ENCODE measurements at regions not wholly inside any gene's neighbourhood (a gene's known extent, or its start where the extent isn't known, plus 50 kb on each side); places are given as distances from the start of the nearest gene placed in this dataset.
"Not testable (repeated sequence)": the region's sequence is repeated elsewhere in the genome, so short reads cannot be mapped to it uniquely, and the experiment has no call there.

DNA sequence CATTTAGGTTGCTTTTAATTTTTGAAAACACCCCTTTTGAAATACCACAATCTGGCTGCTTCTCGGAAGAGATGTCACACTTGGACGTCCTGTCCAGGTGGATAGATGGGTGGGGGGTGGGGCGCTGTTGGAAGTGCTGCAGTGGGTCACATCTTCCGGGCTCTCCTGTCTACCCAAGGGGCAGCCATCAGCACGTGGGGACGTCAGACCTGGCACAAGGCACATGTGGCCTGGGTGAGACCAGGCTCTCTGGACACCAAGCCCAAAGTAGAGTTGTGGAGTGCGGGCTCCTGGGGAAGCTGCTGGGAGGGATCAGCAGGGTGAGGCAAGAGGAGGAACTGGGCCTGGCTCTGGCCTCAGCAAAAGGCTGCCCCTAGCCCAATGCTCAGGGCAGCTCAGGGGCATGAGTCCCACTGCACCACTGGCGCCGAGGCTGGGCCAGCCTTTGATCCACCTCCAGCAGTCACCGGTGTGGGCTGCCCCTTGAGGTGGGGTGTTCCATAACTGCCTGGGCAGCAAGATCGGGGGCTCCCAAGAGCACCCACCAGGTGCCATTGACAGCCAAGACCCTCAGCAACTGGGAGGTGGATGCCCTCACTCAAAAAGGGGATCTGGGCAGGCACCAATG, 68.6 kb upstream of the CCND1 start:
- DNase-seq (ENCODE audit: extremely low read depth in 1 of 2, low read depth in 1 of 2) = no peak

DNA sequence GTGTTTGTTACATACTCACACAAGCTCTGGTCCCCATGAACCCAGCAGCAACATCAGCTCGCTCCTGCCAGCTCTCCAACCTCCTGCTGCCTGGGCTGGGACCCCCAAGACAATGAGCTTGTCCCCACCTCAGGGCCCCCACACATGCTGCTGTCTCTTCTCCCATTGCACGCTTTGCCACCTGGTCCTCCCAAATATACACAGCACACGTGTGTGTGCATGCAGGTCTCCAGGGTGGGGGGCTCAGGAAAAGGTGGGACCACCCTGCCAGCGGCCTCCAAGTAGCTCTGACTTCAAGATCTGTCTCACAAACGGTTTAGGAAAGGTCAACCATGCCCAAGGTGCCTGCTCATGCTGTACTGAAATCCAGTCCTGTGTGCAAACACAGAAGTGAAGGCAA, 68.1 kb upstream of the CCND1 start:
- no peak for DNase-seq (ENCODE audit: extremely low read depth in 1 of 2, low read depth in 1 of 2)

DNA sequence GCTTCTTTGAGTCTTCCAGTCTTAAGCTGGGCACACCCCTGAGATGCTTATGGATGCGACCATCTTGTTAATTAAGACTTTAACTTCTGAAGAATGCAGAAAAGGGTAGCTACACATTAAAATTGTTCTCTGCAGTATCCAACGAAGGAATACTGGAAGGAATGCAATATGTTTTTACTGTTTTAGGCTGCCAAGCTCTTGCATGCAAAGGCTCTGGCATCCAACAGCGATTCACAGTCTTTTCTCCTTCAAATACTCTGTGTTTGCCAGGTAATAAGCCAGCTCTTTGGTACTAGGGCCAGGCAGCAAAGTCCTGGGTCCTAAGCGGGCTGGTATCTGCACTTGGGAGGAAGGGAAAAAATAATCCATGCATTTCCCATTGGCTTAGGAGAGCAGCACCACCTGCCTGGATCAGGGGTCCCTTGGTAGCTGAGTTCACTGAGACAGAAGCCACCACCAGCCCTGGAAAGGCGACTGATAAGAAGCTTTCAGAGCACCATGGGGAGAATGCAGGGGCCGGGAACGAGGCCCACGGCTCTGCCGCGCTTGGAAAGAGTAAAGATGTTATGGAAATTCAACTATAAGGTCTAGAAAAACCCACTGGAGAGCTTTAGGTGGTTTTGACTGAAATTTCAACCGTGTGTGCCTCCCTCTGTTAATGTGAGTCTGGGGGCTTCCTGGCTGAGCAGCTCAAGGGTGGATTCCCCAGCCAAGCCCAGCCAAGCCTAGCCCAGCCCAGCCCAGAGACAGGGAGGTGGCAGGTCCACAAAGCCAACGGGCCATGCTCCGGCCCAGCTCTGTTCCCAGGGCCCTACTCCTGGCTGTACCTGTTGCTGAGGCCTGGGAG, 67.0 kb upstream of the CCND1 start:
- DNase-seq (ENCODE audit: extremely low read depth in 1 of 2, low read depth in 1 of 2) = no peak

DNA sequence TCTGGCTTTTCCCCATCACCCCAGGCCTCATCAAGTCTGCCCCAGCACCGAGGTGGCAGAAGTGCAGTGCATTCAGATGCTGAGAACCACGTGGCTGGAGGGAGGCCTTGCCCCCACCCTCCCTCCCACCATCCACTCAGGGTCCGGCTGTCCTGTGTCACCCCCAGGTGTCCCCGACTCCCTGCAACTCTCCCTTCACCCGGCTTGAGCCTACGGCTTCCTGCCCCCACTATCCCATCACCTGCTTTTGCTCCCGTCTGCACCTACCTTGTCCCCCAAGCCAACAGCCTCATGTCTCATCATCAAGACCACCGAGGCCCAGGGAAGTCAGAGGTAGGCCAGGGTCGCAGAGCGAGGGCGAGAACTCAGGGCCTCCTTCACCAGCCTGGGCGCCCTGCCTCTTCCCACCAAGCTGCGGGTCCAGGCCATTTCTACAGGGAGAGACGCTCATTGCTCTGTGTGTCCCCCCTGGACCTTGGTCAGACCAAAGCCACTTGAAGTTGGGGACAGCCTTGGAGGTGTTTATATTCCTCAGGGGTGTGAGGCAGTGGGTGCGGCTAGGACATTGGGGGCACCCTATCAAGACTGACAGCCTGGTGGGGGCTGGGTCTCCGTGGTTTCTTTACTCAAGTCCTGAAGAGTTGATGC, 66.2 kb upstream of the CCND1 start:
- no peak for DNase-seq (ENCODE audit: extremely low read depth in 1 of 2, low read depth in 1 of 2)

DNA sequence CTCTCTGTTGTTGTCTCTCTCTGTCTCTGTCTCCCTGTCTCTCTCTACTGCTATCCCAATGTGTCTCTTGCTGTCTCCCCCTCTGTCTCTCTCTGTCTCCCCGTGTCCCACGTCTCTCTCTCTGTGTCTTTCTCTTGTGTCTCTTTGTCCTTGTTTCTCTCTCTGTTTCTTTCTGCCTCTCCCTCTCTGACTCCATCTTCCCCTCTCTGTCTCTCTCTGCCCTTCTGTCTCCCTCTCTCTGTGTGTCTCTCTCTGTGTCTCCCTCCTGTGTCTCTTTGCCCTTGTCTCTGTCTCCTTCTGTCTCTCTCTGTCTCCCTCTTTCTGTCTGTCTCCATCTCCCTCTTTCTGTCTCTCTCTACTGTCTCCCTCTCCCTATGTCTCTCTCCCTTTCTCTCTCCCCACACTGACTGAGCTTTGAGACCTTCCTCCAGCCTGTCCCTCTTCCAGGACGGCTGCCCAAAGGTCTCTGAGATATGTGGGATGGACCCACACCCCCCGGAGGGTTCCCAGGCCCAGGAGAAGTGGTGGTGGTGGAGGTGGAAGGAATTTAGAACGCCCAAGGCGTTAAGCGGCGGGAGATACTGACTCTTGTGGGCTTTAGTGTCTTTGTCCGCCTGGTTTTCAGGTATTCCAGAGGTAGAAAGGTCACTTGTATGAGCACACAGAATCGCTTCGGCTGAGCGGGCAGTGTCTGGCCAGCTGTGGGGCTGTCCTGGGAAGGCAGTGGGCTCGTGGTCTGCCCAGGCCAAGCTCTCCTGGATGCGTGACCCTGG, 65.5 kb upstream of the CCND1 start:
- DNase-seq (ENCODE audit: extremely low read depth in 1 of 2, low read depth in 1 of 2) = no peak

DNA sequence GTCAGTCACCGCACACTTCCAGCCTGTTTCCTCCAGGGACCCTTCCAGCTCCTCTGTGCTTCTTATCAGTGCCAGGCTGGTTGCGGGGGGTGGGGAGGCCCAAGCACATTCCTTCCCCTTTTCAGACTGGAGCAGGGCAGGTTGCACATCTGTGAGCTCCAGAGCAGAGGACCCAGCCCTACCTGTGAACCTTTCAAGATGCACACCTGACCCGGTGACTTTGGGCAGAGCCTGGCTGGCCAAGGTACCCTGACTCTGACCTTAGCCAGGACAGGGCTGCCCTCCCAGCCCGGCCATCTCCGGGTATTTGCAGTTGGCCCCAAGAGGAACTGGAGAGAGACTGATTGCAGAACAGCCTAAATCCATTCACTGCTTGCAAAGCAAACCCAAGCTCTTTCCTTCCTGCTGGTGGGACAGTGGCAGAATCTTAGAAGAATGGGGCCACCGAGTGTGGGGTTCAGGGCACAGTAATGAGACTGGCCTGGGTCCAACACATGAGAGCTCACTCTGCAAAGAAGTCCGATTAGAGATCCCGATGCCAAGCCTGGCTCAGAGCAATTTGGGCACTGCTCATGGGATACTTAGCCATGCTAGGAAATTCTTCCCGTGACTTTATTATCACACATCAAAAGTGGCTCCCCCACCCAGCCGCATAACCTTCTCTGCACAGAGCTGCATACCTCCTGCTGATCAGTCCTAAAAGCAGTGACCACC, 64.7 kb upstream of the CCND1 start:
- DNase-seq (ENCODE audit: extremely low read depth in 1 of 2, low read depth in 1 of 2) = no peak

DNA sequence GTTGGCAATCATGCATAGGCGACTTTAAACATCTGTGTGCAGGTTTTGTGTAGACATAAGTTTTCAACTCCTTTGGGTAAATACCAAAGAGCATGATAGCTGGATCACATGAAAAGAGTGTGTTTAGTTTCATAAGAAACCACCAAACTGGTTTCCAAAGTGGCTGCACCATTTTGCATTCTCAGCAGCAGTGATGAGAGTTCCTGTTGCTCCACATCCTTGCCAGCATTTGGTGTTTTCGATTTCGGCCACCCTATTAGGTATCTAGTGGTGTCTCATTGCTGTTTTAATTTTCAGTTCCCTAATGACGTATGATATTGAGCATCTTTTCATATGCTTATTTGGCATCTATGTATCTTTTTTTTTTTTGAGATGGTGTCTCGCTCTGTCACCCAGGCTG, 62.8 kb upstream of the CCND1 start:
- DNase-seq (ENCODE audit: extremely low read depth in 1 of 2, low read depth in 1 of 2) = no peak

DNA sequence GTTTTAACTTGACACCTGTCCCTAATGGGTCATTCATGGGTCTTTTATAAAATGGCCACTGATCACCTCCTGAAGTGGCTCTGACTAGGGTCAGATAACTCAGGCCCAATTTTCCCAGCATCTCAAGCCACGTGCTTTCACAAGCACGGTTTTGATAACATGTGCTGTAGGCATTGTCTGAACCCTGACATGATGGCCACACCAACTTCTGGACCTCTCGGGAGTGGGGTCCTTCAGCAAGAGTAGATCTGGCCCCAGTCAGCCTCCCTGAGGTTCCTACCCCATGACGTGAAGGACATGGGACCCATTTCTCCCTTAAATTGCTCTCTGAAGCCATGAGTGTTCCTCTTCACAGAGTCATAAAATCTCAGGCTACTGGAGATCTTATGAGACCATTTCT, 60.4 kb upstream of the CCND1 start:
- DNase-seq (ENCODE audit: extremely low read depth in 1 of 2, low read depth in 1 of 2) = no peak

DNA sequence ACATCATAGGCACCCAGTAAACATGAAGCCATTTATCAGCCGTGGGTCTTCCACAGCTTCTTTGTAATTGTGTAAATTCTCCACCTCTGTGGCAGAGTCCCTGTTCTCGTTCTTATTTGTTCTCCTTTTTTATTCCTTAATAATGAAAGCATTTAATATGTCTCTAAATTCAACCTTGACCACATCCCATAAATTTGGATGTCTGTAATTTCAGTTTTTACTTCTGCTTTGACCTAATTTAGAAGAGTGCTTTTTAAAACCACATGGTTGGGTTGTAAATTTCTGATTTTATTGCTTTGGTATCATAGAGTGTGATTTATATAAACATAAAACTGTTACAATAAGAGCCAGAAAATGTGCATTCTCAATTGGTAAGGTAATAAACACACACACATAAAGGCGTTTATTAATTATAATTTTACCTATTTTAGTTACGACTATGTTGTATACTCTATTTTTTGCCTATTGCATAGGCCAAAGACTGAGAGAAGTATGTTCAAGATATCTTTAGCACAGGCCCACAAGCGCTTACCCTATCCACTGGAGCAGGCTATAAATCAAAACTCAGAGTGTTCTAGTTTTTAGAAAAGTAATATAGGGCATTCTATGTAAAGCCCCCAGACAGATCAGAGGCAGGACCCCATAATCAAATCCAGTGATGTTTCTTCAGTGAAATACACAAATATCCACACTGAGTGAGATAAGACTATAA, 58.0 kb upstream of the CCND1 start:
- no peak for DNase-seq (ENCODE audit: extremely low read depth in 1 of 2, low read depth in 1 of 2)

DNA sequence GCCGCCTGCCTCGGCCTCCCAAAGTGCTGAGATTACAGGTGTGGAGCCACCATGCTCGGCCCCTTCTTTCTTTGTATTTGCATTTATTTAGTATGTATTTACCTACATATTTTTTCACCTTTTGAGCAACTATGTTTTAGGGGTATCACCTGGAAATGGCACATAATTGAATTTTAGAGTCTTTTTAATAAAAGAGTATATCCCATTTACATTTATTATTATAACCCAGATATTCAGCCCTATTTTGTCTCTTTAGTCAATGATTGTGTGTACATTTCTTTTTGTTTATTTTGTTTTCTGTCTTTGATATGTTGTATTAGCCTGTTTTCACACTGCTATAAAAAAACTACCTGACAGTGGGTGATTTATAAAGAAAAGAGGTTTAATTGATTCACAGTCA, 56.8 kb upstream of the CCND1 start:
- DNase-seq (ENCODE audit: extremely low read depth in 1 of 2, low read depth in 1 of 2) = no peak

DNA sequence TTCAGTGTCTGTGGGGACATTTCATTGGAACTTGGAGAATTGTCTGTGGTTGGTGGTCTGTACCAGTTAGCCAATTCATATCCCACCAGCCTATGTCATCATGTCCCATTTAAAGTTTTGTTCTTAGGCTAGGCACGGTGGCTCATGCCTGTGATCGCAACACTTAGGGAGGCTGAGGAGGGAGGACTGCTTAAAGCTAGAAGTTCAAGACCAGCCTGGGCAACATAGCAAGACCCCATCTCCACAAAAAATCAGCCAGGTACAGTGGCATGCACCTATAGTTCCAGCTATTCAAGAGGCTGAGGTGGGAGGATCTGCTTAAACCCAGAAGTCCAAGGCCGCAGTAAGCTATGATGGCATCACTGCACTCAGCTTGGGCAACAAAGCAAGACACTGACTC, 55.6 kb upstream of the CCND1 start:
- no peak for DNase-seq (ENCODE audit: extremely low read depth in 1 of 2, low read depth in 1 of 2)

DNA sequence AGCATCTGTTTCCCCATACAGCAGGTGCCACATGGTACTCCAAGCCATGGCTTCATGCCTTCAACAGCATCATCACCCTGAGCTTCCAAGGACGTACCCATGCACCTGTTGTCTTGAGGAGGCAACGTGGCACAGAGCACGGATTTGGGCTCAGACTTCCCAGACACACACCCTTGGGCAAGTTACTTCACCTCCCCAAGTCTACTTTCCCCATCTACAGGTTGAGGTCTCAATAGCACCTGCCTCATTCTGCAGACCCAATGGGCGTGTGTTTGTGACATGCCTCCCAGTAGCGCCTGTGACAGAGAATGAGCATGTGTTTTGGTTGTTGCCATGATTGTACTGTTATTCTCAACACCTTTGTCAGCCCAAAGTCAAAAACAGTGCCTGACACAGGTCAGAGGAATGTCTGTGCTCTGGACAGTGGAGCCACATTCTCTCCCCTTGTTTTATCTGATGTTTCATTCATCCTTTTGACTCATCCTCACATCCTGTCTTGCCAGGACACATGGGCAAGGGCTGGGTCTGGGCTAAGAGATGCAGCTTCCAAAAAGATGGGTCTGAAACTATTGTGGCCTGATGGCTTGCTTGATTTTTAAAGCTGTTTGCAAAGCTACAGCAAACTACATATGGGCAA, 53.4 kb upstream of the CCND1 start:
- no peak for DNase-seq (ENCODE audit: extremely low read depth in 1 of 2, low read depth in 1 of 2)

DNA sequence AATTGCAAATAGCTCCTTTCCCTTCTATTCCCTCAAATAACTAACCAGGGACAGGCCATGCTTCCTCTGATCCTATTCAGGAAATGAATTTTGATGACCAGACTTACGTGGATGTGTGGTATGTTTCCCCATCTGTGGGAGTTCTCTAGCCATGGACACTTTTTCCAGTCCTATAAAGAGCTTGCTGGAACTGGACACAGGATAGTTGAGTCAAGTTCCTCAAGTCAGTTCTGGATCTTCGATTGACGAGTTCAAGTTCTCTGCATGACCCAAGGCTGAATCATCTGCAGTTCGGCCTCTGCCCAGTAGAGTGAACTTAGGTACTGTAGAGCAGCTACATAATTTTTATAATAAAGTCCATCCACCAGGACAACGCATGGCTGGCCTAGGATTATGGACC, 52.7 kb upstream of the CCND1 start:
- DNase-seq (ENCODE audit: extremely low read depth in 1 of 2, low read depth in 1 of 2) = no peak

DNA sequence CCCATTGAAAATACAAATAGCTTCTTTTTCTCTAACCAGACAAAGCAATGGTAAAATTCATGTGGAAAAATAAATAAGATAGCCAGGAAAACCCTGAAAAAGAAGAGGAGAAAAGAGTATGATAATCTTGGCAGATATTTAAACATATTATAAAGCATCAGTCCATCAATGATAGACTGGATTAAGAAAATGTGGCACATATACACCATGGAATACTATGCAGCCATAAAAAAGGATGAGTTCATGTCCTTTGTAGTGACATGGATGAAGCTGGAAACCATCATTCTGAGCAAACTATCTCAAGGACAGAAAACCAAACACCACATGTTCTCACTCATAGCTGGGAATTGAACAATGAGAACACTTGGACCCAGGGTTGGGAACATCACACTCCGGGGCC, 50.9 kb upstream of the CCND1 start:
- DNase-seq (ENCODE audit: extremely low read depth in 1 of 2, low read depth in 1 of 2) = not testable (repeated sequence)

Data from stimulated activated CD8-positive, alpha-beta memory T cell treated with anti-CD3 and anti-CD28 coated beads, Interleukin-7, amount 100 ng/mL, for 48 hours (primary cell).